H1 (cell line): ENCODE measurements at regions not wholly inside any gene's neighbourhood (a gene's known extent, or its start where the extent isn't known, plus 50 kb on each side); places are given as distances from the start of the nearest gene placed in this dataset.

Source experiments
- EP300 ChIP-seq, 2 experiments: IDR thresholded peaks; 1 replicate in 1 of 2; 2 replicates in 1 of 2; pipeline ENCODE4 v1.6.1; 2011 to 2012; ENCODE audit warnings: low read depth in 2 of 2, low read length in 2 of 2, mild to moderate bottlenecking in 2 of 2, borderline replicate concordance in 1 of 2, inconsistent platforms in 1 of 2, moderate library complexity in 1 of 2
- FOSL1 ChIP-seq: IDR thresholded peaks from 2 replicates; pipeline ENCODE4 v1.6.1; 2011; ENCODE audit warnings: mild to moderate bottlenecking, low read depth, low read length, moderate library complexity; ENCODE audit not compliant: insufficient read depth

DNA sequence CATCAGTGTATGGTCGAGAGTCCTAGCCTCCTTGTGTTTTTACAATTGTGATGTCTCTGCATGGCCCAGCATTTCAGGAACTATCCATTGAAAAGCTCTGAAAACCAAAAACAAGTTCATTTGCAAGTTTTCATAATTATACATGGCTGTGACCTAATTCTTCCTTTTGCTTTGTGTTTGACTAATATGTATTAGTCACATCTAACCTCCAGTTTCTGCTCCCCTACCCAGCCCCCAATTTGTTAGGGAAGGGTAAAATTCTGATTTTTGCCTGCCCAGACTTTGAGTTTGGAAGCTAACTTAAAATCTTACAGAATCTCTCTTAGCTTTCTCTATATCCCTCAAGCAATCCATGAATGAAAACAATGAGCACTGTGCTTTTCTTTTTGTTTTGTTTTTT lies 128.2 kb upstream of the SEMA6A start (continued):
- TF ChIP-seq EP300 (IDR thresholded peaks at IDR 0.05; ENCODE audit: borderline replicate concordance in 1 of 2, low read depth in 2 of 2, low read length in 2 of 2), result no peak
- no peak for TF ChIP-seq FOSL1
- TF ChIP-seq, all 59 proteins: peak for 0
